ENCODE measurements at regions not wholly inside any gene's neighbourhood (a gene's known extent, or its start where the extent isn't known, plus 50 kb on each side); places are given as distances from the start of the nearest gene placed in this dataset.

DNA sequence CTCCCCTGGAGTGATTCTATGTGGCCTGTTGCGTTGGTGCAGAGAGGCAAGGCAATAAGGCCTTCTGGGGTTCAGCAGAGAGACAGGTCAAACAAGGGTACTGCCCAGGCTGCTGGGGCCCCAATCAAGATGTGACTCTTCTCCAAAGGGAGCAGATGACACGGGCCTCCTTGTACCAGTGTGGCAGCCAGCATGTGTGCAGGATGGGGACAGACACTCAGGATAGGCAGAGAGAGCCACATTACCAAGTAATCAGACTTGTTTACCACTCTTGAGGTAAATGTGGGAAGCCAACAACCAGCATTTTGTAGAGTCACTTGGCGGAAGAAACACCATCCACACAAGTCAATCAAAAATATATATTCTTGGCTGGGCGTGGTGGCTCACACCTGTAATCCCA, 95.3 kb upstream of the DLG1 start:
- Histone ChIP-seq H3K27me3 (replicated peaks; ENCODE audit: control insufficient read depth, insufficient read depth, low read length) (no peaks in the 10 kb centered on the region), H3K36me3 (ENCODE audit: control insufficient read depth, insufficient read depth, low read length) (no peaks in the 10 kb centered on the region), H3K9me3 (no peaks in the 10 kb centered on the region), H3K4me1 (no peaks in the 10 kb centered on the region), H3K4me3 (ENCODE audit: low read depth, low read length) (no peak overlapping the region)
- DNase-seq = no peak
- intact Hi-C loops (cut with micrococcal nuclease; ENCODE audit: unreplicated experiment) = no loop called here
- TF ChIP-seq, protein P1, sequence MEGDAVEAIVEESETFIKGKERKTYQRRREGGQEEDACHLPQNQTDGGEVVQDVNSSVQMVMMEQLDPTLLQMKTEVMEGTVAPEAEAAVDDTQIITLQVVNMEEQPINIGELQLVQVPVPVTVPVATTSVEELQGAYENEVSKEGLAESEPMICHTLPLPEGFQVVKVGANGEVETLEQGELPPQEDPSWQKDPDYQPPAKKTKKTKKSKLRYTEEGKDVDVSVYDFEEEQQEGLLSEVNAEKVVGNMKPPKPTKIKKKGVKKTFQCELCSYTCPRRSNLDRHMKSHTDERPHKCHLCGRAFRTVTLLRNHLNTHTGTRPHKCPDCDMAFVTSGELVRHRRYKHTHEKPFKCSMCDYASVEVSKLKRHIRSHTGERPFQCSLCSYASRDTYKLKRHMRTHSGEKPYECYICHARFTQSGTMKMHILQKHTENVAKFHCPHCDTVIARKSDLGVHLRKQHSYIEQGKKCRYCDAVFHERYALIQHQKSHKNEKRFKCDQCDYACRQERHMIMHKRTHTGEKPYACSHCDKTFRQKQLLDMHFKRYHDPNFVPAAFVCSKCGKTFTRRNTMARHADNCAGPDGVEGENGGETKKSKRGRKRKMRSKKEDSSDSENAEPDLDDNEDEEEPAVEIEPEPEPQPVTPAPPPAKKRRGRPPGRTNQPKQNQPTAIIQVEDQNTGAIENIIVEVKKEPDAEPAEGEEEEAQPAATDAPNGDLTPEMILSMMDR (IDR thresholded peaks at IDR 0.05; ENCODE audit: insufficient read depth in 1 of 2, low read depth in 1 of 2, low read length in 1 of 2, severe bottlenecking in 1 of 2, unreplicated experiment in 1 of 2) = no peak
- Mint-ChIP-seq H3K36me3 (ENCODE audit: insufficient read depth, unreplicated experiment) (no peaks in the 10 kb centered on the region), H3K4me1 (ENCODE audit: low read depth, unreplicated experiment) (peaks cover 7% of the 10 kb centered on the region), H3K27ac (ENCODE audit: unreplicated experiment) (no peak overlapping the region), H3K27me3 (ENCODE audit: insufficient read depth, unreplicated experiment) (no peaks in the 10 kb centered on the region), H3K4me3 (ENCODE audit: unreplicated experiment) (no peak overlapping the region), H3K9me3 (ENCODE audit: unreplicated experiment) (no peaks in the 10 kb centered on the region)
- CTCF ChIA-PET = no interaction called here
- no TSS peak for BruUV-seq (replicated peaks)
- POLR2A ChIA-PET = no interaction called here

DNA sequence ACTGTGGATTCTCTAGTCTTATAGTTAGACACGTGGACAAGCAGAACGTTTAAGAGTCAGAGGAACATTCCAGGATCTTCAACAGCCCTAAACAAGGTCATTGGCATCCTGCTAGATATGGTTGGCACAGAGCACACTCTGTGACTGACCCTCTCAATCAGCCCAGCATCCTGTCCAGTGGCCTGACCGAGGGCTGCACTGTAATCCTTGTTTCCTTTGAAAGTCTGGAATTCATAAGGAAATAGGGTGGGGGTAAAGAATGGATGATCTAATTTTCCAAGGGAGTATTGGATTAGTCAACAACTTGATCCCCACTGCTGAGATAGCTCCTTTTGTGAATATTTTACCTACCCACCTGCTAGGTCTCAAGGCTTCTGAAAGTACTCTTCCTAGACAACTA, 94.5 kb upstream of the DLG1 start:
- Histone ChIP-seq H3K4me1 (no peaks in the 10 kb centered on the region), H3K4me3 (ENCODE audit: low read depth, low read length) (no peak overlapping the region), H3K27me3 (replicated peaks; ENCODE audit: control insufficient read depth, insufficient read depth, low read length) (no peaks in the 10 kb centered on the region), H3K36me3 (ENCODE audit: control insufficient read depth, insufficient read depth, low read length) (no peaks in the 10 kb centered on the region), H3K9me3 (no peaks in the 10 kb centered on the region)
- no peak overlapping the region for H3K4me3 Mint-ChIP-seq (ENCODE audit: unreplicated experiment)
- intact Hi-C loops (cut with micrococcal nuclease; ENCODE audit: unreplicated experiment) = no loop called here
- BruUV-seq (replicated peaks) = no TSS peak
- H3K27ac Mint-ChIP-seq (ENCODE audit: unreplicated experiment) = no peak overlapping the region
- TF ChIP-seq, protein P1 (IDR thresholded peaks at IDR 0.05; ENCODE audit: insufficient read depth in 1 of 2, low read depth in 1 of 2, low read length in 1 of 2, severe bottlenecking in 1 of 2, unreplicated experiment in 1 of 2) = no peak
- H3K36me3 Mint-ChIP-seq (ENCODE audit: insufficient read depth, unreplicated experiment) = no peaks in the 10 kb centered on the region
- no peaks in the 10 kb centered on the region for H3K27me3 Mint-ChIP-seq (ENCODE audit: insufficient read depth, unreplicated experiment)
- no peaks in the 10 kb centered on the region for H3K9me3 Mint-ChIP-seq (ENCODE audit: unreplicated experiment)
- POLR2A ChIA-PET = no interaction called here
- DNase-seq = no peak
- peaks cover 7% of the 10 kb centered on the region for H3K4me1 Mint-ChIP-seq (ENCODE audit: low read depth, unreplicated experiment)
- CTCF ChIA-PET = no interaction called here

DNA sequence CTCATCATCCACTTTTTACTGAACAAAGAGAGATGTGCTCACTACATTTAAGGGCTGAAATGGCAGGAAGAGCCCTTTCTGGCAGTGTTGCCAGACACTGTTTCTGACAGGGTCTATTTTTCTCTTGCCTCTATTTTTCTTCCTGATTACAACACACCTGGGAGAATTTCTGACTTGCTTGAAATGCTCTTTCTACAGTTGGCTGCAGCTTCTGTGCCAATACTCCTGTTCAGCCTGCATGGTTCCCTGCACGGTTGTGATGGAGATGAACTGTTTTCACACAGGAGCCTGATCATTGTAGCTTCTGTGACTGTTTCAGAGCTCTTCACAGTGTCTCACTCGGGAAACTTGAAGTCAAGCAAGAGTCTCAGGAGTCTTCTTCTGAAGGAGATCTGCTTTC, 83.0 kb upstream of the DLG1 start:
- POLR2A ChIA-PET = no interaction called here
- H3K4me1 Mint-ChIP-seq (ENCODE audit: low read depth, unreplicated experiment) = peaks cover 14% of the 10 kb centered on the region
- BruUV-seq (replicated peaks) = no TSS peak
- H3K4me3 Mint-ChIP-seq (ENCODE audit: unreplicated experiment) = no peak overlapping the region
- Histone ChIP-seq H3K9me3 (no peaks in the 10 kb centered on the region), H3K4me1 (peaks cover 19% of the 10 kb centered on the region), H3K36me3 (ENCODE audit: control insufficient read depth, insufficient read depth, low read length) (no peaks in the 10 kb centered on the region), H3K27me3 (replicated peaks; ENCODE audit: control insufficient read depth, insufficient read depth, low read length) (no peaks in the 10 kb centered on the region), H3K4me3 (ENCODE audit: low read depth, low read length) (no peak overlapping the region)
- no peaks in the 10 kb centered on the region for H3K9me3 Mint-ChIP-seq (ENCODE audit: unreplicated experiment)
- TF ChIP-seq, protein P1 (IDR thresholded peaks at IDR 0.05; ENCODE audit: insufficient read depth in 1 of 2, low read depth in 1 of 2, low read length in 1 of 2, severe bottlenecking in 1 of 2, unreplicated experiment in 1 of 2) = no peak
- H3K27me3 Mint-ChIP-seq (ENCODE audit: insufficient read depth, unreplicated experiment) = no peaks in the 10 kb centered on the region
- H3K36me3 Mint-ChIP-seq (ENCODE audit: insufficient read depth, unreplicated experiment) = peaks cover 8% of the 10 kb centered on the region
- H3K27ac Mint-ChIP-seq (ENCODE audit: unreplicated experiment) = no peak overlapping the region
- CTCF ChIA-PET = no interaction called here
- no peak for DNase-seq
- intact Hi-C loops (cut with micrococcal nuclease; ENCODE audit: unreplicated experiment) = no loop called here

Measured in Caco-2 (cell line).